Transverse colon (tissue), 4 donors: ENCODE measurements at regions not wholly inside any gene's neighbourhood (a gene's known extent, or its start where the extent isn't known, plus 50 kb on each side); places are given as distances from the start of the nearest gene placed in this dataset.

Experiments
- EP300 ChIP-seq: sonication (generic); formaldehyde crosslinking; IDR thresholded peaks from one replicate; pipeline ENCODE4 v1.6.1; 2017; ENCODE audit warnings: antibody characterized with exemption, low read depth
- POLR2A ChIP-seq: fragments of 450-650 bp; IDR thresholded peaks from one replicate; pipeline ENCODE4 v1.6.1; 2016; ENCODE audit warnings: antibody characterized with exemption, mild to moderate bottlenecking, moderate library complexity
- POLR2AphosphoS5 ChIP-seq, 3 donors: sonication (generic); formaldehyde crosslinking; IDR thresholded peaks; one replicate each; pipeline ENCODE4 v1.6.1; 2016; ENCODE audit warnings: antibody characterized with exemption in 3 of 3
- TF ChIP-seq, protein P1 (sequence below), 5 experiments: fragments of 200-600 bp in 3 of 5; fragments of 450-650 bp in 2 of 5; sonication (generic) in 3 of 5; IDR thresholded peaks; 1 replicate in 2 of 5; 2 replicates in 3 of 5; pipeline ENCODE4 v1.5.1; 2016 to 2017; ENCODE audit warnings: antibody characterized with exemption in 5 of 5, inconsistent platforms in 3 of 5, mild to moderate bottlenecking in 2 of 5, moderate library complexity in 1 of 5

DNA sequence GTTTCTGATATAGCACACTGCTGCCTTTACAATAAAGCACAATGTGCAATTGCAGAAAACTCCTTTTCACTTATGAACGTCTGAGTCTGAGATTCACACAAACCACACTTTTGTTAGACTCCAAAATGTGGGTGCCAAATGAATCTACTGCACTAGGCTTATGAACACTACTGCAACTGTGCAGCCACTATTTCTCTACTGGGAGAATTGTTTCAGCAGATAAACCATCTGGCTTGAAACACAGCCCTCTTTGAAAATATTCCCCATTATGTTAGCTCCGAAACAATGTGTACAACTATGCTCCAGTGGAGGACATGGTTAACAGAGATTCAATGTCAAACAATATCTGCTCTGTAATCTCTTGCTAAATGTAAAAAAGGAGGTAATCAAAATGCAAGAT, 188.7 kb upstream of the ZEB2 start:
- TF ChIP-seq, protein P1, sequence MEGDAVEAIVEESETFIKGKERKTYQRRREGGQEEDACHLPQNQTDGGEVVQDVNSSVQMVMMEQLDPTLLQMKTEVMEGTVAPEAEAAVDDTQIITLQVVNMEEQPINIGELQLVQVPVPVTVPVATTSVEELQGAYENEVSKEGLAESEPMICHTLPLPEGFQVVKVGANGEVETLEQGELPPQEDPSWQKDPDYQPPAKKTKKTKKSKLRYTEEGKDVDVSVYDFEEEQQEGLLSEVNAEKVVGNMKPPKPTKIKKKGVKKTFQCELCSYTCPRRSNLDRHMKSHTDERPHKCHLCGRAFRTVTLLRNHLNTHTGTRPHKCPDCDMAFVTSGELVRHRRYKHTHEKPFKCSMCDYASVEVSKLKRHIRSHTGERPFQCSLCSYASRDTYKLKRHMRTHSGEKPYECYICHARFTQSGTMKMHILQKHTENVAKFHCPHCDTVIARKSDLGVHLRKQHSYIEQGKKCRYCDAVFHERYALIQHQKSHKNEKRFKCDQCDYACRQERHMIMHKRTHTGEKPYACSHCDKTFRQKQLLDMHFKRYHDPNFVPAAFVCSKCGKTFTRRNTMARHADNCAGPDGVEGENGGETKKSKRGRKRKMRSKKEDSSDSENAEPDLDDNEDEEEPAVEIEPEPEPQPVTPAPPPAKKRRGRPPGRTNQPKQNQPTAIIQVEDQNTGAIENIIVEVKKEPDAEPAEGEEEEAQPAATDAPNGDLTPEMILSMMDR (IDR thresholded peaks at IDR 0.05): no peak
- TF ChIP-seq POLR2A: no peak
- no peak for TF ChIP-seq EP300
- TF ChIP-seq POLR2AphosphoS5 (IDR thresholded peaks at IDR 0.05): no peak
